Nephron progenitor cell (in vitro differentiated cells): ENCODE measurements at regions not wholly inside any gene's neighbourhood (a gene's known extent, or its start where the extent isn't known, plus 50 kb on each side); places are given as distances from the start of the nearest gene placed in this dataset.
A peak's percentile ranks its signal among the peaks of the same experiment; 100 is the strongest.

Experiments used
- DNase-seq: peaks from one replicate; pipeline ENCODE4 v3.0.0; 2021
- H3K27ac Mint-ChIP-seq: 2 replicates; pipeline ENCODE4 v1.8.0; 2021; ENCODE audit warnings: mild to moderate bottlenecking, moderate library complexity, mixed read lengths
- H3K27me3 Mint-ChIP-seq: 2 replicates; pipeline ENCODE4 v1.8.0; 2021; ENCODE audit warnings: mild to moderate bottlenecking, low read depth, mixed read lengths; ENCODE audit not compliant: poor library complexity
- H3K36me3 Mint-ChIP-seq: 2 replicates; pipeline ENCODE4 v1.8.0; 2021; ENCODE audit warnings: low read depth, mixed read lengths
- H3K4me1 Mint-ChIP-seq: 2 replicates; pipeline ENCODE4 v1.8.0; 2021; ENCODE audit warnings: mixed read lengths
- H3K4me3 Mint-ChIP-seq: 2 replicates; pipeline ENCODE4 v1.8.0; 2021; ENCODE audit warnings: mild to moderate bottlenecking, moderate library complexity, mixed read lengths
- H3K9me3 Mint-ChIP-seq: 2 replicates; pipeline ENCODE4 v1.8.0; 2021; ENCODE audit warnings: mild to moderate bottlenecking, moderate library complexity, mixed read lengths
- TF ChIP-seq, protein P1 (sequence below): fragments of 200-600 bp; sonication (generic); IDR thresholded peaks from 2 replicates; pipeline ENCODE4 v1.5.0; 2021; ENCODE audit warnings: antibody characterized with exemption

DNA sequence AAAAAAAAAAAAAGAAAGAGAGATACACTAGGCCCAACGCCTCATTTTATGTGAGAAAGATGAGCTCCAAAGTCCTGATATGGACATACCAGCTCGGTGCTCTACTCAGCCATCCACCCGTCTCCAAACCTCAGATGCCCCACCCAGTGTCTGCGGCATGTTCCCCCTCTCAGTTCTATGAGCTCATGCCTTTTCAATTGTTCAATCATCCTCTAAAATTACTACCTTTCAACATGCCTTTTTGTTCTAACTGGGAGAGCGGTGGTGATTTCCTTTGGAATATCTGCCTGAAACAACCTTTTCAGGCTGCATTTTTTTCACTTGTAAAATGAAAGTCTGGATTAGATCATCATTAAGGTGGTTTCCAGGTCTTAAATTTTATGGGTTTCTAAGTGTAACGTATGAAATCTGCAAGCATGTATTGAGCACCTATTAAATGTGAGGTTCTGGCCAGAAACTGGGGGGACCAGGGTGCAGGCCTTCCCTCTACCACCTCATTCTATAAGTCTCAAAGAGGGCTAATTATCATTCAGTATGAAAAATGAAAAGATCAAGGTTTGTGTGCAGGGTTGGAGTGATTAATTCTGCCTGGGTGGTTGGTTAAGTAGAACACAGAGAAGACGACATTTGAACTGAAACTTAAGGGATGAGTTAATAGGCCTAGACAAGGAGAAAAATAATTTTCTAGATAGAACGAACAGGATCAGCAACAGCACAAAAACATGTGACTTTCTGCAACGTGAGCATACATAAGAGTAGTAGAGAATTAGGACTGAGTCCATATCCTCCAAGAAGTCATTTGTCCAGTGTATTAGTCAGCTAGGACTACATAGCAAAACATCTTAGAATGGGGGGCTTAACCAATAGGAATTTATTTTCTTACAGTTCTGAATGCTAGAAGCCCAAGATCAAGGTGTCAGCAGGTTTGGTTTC lies 87.4 kb upstream of the GLS start:
- H3K36me3 Mint-ChIP-seq, result no peaks in the 10 kb centered on the region
- no peak for DNase-seq
- no peaks in the 10 kb centered on the region for H3K9me3 Mint-ChIP-seq
- peaks cover 56% of the 10 kb centered on the region for H3K4me1 Mint-ChIP-seq
- H3K27ac Mint-ChIP-seq, result peak overlapping the region; percentile 40
- no peaks in the 10 kb centered on the region for H3K27me3 Mint-ChIP-seq
- TF ChIP-seq, protein P1, sequence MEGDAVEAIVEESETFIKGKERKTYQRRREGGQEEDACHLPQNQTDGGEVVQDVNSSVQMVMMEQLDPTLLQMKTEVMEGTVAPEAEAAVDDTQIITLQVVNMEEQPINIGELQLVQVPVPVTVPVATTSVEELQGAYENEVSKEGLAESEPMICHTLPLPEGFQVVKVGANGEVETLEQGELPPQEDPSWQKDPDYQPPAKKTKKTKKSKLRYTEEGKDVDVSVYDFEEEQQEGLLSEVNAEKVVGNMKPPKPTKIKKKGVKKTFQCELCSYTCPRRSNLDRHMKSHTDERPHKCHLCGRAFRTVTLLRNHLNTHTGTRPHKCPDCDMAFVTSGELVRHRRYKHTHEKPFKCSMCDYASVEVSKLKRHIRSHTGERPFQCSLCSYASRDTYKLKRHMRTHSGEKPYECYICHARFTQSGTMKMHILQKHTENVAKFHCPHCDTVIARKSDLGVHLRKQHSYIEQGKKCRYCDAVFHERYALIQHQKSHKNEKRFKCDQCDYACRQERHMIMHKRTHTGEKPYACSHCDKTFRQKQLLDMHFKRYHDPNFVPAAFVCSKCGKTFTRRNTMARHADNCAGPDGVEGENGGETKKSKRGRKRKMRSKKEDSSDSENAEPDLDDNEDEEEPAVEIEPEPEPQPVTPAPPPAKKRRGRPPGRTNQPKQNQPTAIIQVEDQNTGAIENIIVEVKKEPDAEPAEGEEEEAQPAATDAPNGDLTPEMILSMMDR, result no peak
- no peak overlapping the region for H3K4me3 Mint-ChIP-seq

DNA sequence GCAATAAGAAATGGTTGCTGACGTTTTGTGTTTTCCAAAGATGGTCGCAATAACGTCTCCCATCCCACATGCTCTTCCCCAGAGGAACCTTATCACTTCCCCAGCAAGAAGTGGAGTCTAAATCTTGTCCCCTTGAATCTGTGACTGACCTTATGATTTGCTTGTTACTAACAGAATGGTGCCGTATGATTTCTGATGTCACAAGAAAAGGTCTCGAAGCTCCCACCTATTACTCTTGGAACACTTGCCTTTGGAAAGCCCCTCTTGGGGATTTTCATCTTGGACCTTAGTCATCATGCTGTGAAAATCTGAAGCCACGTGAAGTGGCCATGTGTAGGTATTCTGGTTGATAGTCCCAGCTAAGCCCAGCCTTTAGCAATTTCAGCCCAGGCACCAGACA lies 86.2 kb upstream of the GLS start:
- TF ChIP-seq, protein P1, result no peak
- DNase-seq, result no peak
- no peaks in the 10 kb centered on the region for H3K27me3 Mint-ChIP-seq
- H3K27ac Mint-ChIP-seq, result peak overlapping the region; percentile 31
- peaks cover 45% of the 10 kb centered on the region for H3K4me1 Mint-ChIP-seq
- H3K36me3 Mint-ChIP-seq, result no peaks in the 10 kb centered on the region
- no peak overlapping the region for H3K4me3 Mint-ChIP-seq
- no peaks in the 10 kb centered on the region for H3K9me3 Mint-ChIP-seq

DNA sequence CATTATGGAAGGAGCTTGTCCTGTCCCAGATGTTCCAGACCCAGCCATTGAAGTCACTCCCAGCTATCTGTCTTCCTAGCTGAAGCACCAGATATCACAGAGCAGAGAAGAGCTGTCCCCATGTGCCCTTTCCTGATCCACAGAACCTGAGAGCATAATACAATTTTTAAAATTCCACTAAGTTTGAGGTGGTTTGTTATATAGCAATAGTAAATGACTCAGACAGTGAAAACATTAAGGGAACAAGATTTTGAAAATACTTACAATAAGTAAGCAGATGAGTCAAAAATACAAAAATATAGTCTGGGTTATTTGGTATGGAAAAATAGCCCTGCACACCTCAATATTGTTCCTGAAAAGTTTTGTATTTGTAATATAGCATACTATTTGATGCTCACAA lies 85.8 kb upstream of the GLS start:
- H3K27ac Mint-ChIP-seq, result peak overlapping the region; percentile 31
- TF ChIP-seq, protein P1, result no peak
- H3K9me3 Mint-ChIP-seq, result no peaks in the 10 kb centered on the region
- no peaks in the 10 kb centered on the region for H3K36me3 Mint-ChIP-seq
- DNase-seq, result no peak
- no peak overlapping the region for H3K4me3 Mint-ChIP-seq
- no peaks in the 10 kb centered on the region for H3K27me3 Mint-ChIP-seq
- peaks cover 41% of the 10 kb centered on the region for H3K4me1 Mint-ChIP-seq

DNA sequence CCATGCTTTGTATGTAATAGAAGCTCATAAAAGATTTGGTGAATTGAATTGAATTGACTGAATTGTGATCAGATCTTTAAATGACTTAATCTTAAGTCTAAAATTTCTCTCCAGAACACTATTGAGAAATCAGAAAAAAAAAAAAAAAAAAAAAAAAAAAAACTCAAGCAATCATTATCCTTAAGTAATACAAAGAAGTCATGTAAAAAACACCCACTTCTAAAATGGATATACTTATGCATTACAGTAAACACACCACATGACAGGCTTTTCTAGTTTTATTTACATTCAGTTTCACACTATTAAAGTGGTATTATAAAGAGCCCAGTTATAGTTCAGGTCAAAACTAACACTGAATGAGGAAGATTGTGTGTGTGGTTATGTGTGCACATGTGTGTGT lies 84.9 kb upstream of the GLS start:
- Mint-ChIP-seq H3K9me3 (no peaks in the 10 kb centered on the region), H3K27me3 (no peaks in the 10 kb centered on the region), H3K27ac (no peak overlapping the region), H3K4me1 (peaks cover 32% of the 10 kb centered on the region), H3K4me3 (no peak overlapping the region), H3K36me3 (no peaks in the 10 kb centered on the region)
- DNase-seq, result no peak
- TF ChIP-seq, protein P1, result no peak

DNA sequence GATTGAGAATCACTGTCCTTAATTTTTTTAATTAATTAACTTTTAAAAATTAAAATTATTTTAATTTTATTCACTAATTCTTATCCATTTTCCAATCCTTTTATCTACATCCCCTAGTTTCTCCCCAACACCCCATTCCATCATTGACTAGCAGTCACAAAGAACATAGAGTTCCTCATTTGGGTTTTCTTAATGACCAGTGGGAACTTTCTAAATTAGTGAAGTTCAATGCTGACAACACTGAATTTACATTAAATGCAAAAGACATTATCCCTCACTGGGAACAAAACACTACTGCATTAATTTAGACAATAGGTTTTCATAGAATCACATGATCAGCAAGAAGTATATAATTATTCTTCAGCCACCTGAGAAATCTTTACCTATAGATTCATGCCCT lies 80.6 kb upstream of the GLS start:
- no peak overlapping the region for H3K4me3 Mint-ChIP-seq
- H3K9me3 Mint-ChIP-seq, result no peaks in the 10 kb centered on the region
- peaks cover 15% of the 10 kb centered on the region for H3K4me1 Mint-ChIP-seq
- H3K27ac Mint-ChIP-seq, result no peak overlapping the region
- DNase-seq, result no peak
- TF ChIP-seq, protein P1, result no peak
- H3K36me3 Mint-ChIP-seq, result no peaks in the 10 kb centered on the region
- H3K27me3 Mint-ChIP-seq, result no peaks in the 10 kb centered on the region

DNA sequence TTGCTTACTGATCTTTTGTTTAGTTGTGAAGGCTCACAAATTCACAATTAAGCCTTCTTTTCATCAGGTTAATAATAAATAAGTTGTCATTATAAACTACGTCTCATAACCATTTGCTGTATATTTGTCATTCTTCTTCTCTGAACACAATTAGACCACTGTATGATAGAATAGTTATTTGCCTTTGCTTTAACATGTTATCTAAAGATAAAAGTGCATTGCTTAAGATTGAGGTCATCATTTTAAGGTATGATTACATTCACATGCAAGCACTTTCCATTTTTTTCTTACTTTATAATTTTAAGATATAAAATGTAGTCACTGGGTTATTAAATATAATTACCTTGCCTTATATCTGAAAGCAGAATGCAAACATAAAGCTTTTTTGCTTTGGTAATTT lies 80.1 kb upstream of the GLS start:
- Mint-ChIP-seq H3K9me3 (no peaks in the 10 kb centered on the region), H3K27ac (no peak overlapping the region), H3K4me3 (no peak overlapping the region), H3K4me1 (peaks cover 15% of the 10 kb centered on the region), H3K36me3 (no peaks in the 10 kb centered on the region), H3K27me3 (no peaks in the 10 kb centered on the region)
- TF ChIP-seq, protein P1, result no peak
- no peak for DNase-seq
